A549 (cell line): ENCODE measurements at regions not wholly inside any gene's neighbourhood (a gene's known extent, or its start where the extent isn't known, plus 50 kb on each side); places are given as distances from the start of the nearest gene placed in this dataset.

Experiments
- ATAC-seq, 2 experiments: fragments of 200-7000 bp in 1 of 2; fragments of >200 bp in 1 of 2; cut with Nextera tagmentation in 1 of 2; cut with Tn5 transposase in 1 of 2; 3 replicates each; pipeline versions ENCODE4 v1.8.0 to v1.9.1; 2018 to 2020; ENCODE audit warnings: mild to moderate bottlenecking in 1 of 2, moderate library complexity in 1 of 2
- CTCF ChIA-PET: fragments of 300-600 bp; sonication (Branson Sonifier 250); formaldehyde crosslinking; extraction: SDS; loops from one replicate; lab custom pipeline; 2021; ENCODE audit warnings: antibody characterized with exemption, inconsistent platforms; lab: Yijun Ruan, JAX
- POLR2A ChIA-PET: fragments of 350-600 bp; formaldehyde crosslinking; extraction: SDS; loops from one replicate; lab custom pipeline; 2021; ENCODE audit warnings: antibody characterized with exemption, inconsistent platforms; lab: Yijun Ruan, JAX
- DNase-seq, 2 experiments: peaks; one replicate each; pipeline versions ENCODE4 v3.0.0 to v3.0.0-alpha.2; 2011 to 2016; ENCODE audit warnings: low read depth in 1 of 2, low spot score in 1 of 2
- FAIRE-seq: peaks from 2 replicates; lab custom pipeline; 2011; peaks lifted over from hg19 to GRCh38; lab: Jason Lieb, UNC
- H3K27ac ChIP-seq, 2 experiments: fragments of >200 bp; sonication (Bioruptor Twin); formaldehyde crosslinking; 3 replicates each; pipeline ENCODE4 v1.5.1; 2016 to 2017
- H3K4me1 ChIP-seq: fragments of >200 bp; sonication (Bioruptor Twin); formaldehyde crosslinking; 3 replicates; pipeline ENCODE4 v1.6.1; 2016
- H3K4me2 ChIP-seq: fragments of >200 bp; sonication (Bioruptor Twin); formaldehyde crosslinking; 3 replicates; pipeline ENCODE4 v1.6.1; 2016
- H3K4me3 ChIP-seq: fragments of >200 bp; sonication (Bioruptor Twin); formaldehyde crosslinking; 3 replicates; pipeline ENCODE4 v1.5.1; 2016
- H3K9me3 ChIP-seq: fragments of >200 bp; sonication (Bioruptor Twin); formaldehyde crosslinking; 3 replicates; pipeline ENCODE4 v1.6.1; 2016
- ATOH8 ChIP-seq: fragments of 250-450 bp; sonication (Bioruptor Pico); IDR thresholded peaks from 2 replicates; pipeline ENCODE4 v1.5.0; 2020; ENCODE audit warnings: low read depth, mild to moderate bottlenecking, moderate library complexity
- BCL3 ChIP-seq: fragments of >200 bp; sonication (Bioruptor Twin); formaldehyde crosslinking; IDR thresholded peaks from 3 replicates; pipeline ENCODE4 v1.6.1; 2016
- CBX8 ChIP-seq: fragments of 200-600 bp; sonication (generic); IDR thresholded peaks from 2 replicates; pipeline ENCODE4 v1.6.1; 2016
- ELK1 ChIP-seq: fragments of 150-350 bp; IDR thresholded peaks from 2 replicates; pipeline ENCODE4 v1.6.1; 2014; ENCODE audit warnings: low read depth, mild to moderate bottlenecking, low read length
- ESRRA ChIP-seq: fragments of 150-350 bp; IDR thresholded peaks from 2 replicates; pipeline ENCODE4 v1.6.1; 2014; ENCODE audit warnings: mild to moderate bottlenecking, low read length, borderline replicate concordance
- GATA3 ChIP-seq: IDR thresholded peaks from 2 replicates; pipeline ENCODE4 v1.6.1; 2012; ENCODE audit warnings: borderline replicate concordance
- HDAC2 ChIP-seq: fragments of 200-600 bp; sonication (generic); IDR thresholded peaks from 2 replicates; pipeline ENCODE4 v1.6.1; 2016
- HEYL ChIP-seq: fragments of 250-450 bp; sonication (Bioruptor Pico); IDR thresholded peaks from 2 replicates; pipeline ENCODE4 v1.8.0; 2021; ENCODE audit warnings: mild to moderate bottlenecking, moderate library complexity
- HOXA7 ChIP-seq: fragments of 250-450 bp; sonication (Bioruptor Pico); IDR thresholded peaks from 2 replicates; pipeline ENCODE4 v1.5.0; 2020; ENCODE audit warnings: mild to moderate bottlenecking, moderate library complexity
- KDM1A ChIP-seq: fragments of 200-600 bp; sonication (generic); IDR thresholded peaks from 2 replicates; pipeline ENCODE4 v1.6.1; 2016; ENCODE audit warnings: low read depth, mild to moderate bottlenecking
- MYC ChIP-seq: IDR thresholded peaks from 2 replicates; pipeline ENCODE4 v1.6.1; 2012; ENCODE audit warnings: mild to moderate bottlenecking, inconsistent platforms, low read length, improper control_type of control experiment, borderline replicate concordance
- NFE2L2 ChIP-seq: fragments of 150-350 bp; conservative IDR thresholded peaks from 2 replicates; pipeline ENCODE4 v1.6.1; 2014; ENCODE audit warnings: low read length
- PBX3 ChIP-seq: IDR thresholded peaks from 2 replicates; pipeline ENCODE4 v1.6.1; 2012
- PHF8 ChIP-seq: fragments of 200-600 bp; sonication (generic); IDR thresholded peaks from 2 replicates; pipeline ENCODE4 v1.6.1; 2016; ENCODE audit warnings: low read depth, mild to moderate bottlenecking, antibody characterized with exemption, moderate library complexity, borderline replicate concordance
- RAD21 ChIP-seq, 2 experiments: fragments of >200 bp in 1 of 2; sonication (Bioruptor Twin) in 1 of 2; formaldehyde crosslinking in 1 of 2; IDR thresholded peaks in 1 of 2; conservative IDR thresholded peaks in 1 of 2; 2 replicates in 1 of 2; 3 replicates in 1 of 2; pipeline ENCODE4 v1.6.1; 2012 to 2018; ENCODE audit warnings: inconsistent platforms in 1 of 2
- RCOR1 ChIP-seq: fragments of 150-350 bp; IDR thresholded peaks from 2 replicates; pipeline ENCODE4 v1.6.1; 2014; ENCODE audit warnings: antibody characterized with exemption, low read length, low read depth
- RFX5 ChIP-seq: fragments of 450-650 bp; IDR thresholded peaks from 2 replicates; pipeline ENCODE4 v1.7.1; 2014; ENCODE audit warnings: antibody characterized with exemption, mild to moderate bottlenecking, moderate library complexity
- USF2 ChIP-seq: fragments of 450-650 bp; IDR thresholded peaks from 2 replicates; pipeline ENCODE4 v1.6.1; 2014; ENCODE audit warnings: antibody characterized with exemption
- ZSCAN20 ChIP-seq: fragments of 250-450 bp; sonication (Bioruptor Pico); IDR thresholded peaks from 2 replicates; pipeline ENCODE4 v1.8.0; 2022; ENCODE audit warnings: mild to moderate bottlenecking, moderate library complexity
- WGBS: methylation state at CpG from one replicate; pipeline ENCODE4 v1.1.6; 2017; ENCODE audit errors: missing lambda C conversion rate; 5-methylcytosine and 5-hydroxymethylcytosine counted together
- TF ChIP-seq, protein P1 (sequence below): IDR thresholded peaks from 2 replicates; pipeline ENCODE4 v1.6.1; 2012; ENCODE audit warnings: low read depth, borderline replicate concordance

DNA sequence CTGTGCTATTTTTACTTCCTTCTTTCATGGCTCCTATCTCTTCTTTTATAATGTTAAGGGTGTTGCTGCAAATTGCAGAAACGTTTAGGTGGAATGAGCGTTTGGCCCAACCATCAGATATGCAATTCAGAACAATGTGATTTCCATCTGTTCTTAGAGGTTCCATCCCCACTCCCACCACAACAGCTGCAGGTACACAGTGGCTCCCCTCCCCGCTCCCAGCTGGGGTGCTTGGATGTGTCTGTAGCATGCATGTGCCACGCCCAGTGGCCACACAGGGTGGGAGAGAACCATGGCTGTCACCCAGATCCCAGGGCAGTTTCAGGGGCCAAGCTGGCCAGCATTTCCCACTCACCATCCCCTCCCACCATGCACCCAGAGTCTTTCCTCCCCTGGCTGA lies 62.2 kb downstream of the ACTL7B start:
- Histone ChIP-seq H3K27ac (no peak overlapping the region), H3K9me3 (no peaks in the 10 kb centered on the region)
- TF ChIP-seq USF2 (no peak), NFE2L2 (no peak), ESRRA (no peak), HEYL (CRISPR knock-in tag) (no peak), KDM1A (no peak), PHF8 (no peak)
- TF ChIP-seq, protein P1, sequence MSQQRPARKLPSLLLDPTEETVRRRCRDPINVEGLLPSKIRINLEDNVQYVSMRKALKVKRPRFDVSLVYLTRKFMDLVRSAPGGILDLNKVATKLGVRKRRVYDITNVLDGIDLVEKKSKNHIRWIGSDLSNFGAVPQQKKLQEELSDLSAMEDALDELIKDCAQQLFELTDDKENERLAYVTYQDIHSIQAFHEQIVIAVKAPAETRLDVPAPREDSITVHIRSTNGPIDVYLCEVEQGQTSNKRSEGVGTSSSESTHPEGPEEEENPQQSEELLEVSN: no peak
- TF ChIP-seq, all 56 proteins: peak for 0
- 55% methylated on average over 4 of the region's 4 CpGs for WGBS
- ChIA-PET CTCF (interaction anchor here (2.4 kb wide), 1 partner anchor 20 kb away, joined by 7 read pairs; no protein-coding TSS in a partner anchor), POLR2A (no interaction called here)
- ATAC-seq (no peak), DNase-seq (no peak), FAIRE-seq (no peak)
- Histone ChIP-seq H3K4me3 (no peak overlapping the region), H3K4me2 (no peak overlapping the region), H3K4me1 (no peaks in the 10 kb centered on the region)

GRCh38 chr9:108789742-108790141 lies 66.0 kb downstream of the ACTL7B start:
- Histone ChIP-seq H3K4me3 (no peak overlapping the region), H3K4me2 (no peak overlapping the region), H3K27ac (no peak overlapping the region), H3K4me1 (peaks cover 15% of the 10 kb centered on the region)
- WGBS: 44% methylated on average over 2 of the region's 2 CpGs
- POLR2A ChIA-PET: no interaction called here
- ATAC-seq (no peak), DNase-seq (no peak)
- no peak for TF ChIP-seq HDAC2
- TF ChIP-seq ZSCAN20 (CRISPR knock-in tag): no peak
- no peak for TF ChIP-seq RFX5
- no peak for TF ChIP-seq HOXA7 (CRISPR knock-in tag)
- no peak for TF ChIP-seq BCL3
- TF ChIP-seq RAD21 (conservative IDR thresholded peaks at IDR 0.05 in 1 of 2, IDR thresholded peaks at IDR 0.05 in 1 of 2): no peak
- no peak for TF ChIP-seq GATA3
- TF ChIP-seq, all 56 proteins: peak for 0
- CTCF ChIA-PET: interaction anchor here (0.5 kb wide), 1 partner anchor 1297 kb away, joined by 4 read pairs; no protein-coding TSS in a partner anchor
- H3K9me3 ChIP-seq: no peaks in the 10 kb centered on the region
- no peak for FAIRE-seq

DNA sequence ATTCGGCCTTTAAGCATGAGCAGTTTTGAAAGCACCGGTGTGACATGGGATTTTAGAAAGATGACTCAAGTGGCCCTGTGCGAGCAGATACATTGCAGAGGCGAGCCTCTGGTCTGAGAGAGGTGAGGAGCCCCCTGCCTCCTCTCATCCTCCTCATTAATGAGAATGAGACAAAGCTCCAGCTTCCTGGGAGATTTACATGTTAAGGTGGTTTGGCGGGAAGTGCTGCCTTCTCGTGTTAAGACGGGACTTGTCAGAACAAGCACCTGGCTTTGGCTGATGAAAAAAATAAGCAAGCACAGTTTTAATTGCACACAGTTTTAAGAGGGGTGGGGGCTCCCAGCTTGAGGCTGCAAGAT lies 68.1 kb downstream of the ACTL7B start:
- Histone ChIP-seq H3K4me3 (no peak overlapping the region), H3K9me3 (no peaks in the 10 kb centered on the region), H3K4me1 (peaks cover 15% of the 10 kb centered on the region), H3K4me2 (peak overlapping the region; percentile 56), H3K27ac (peak overlapping the region; percentile 10 to 67; a peak in 5 of 6 replicates)
- no peak for DNase-seq
- CTCF ChIA-PET: interaction anchor here (1.0 to 4.3 kb wide), 4 partner anchors 13 to 1362 kb away, joined by 3 to 21 read pairs (median 4); no protein-coding TSS in a partner anchor
- peak; percentile 24 to 39; a peak in 3 of 6 replicates for ATAC-seq
- TF ChIP-seq GATA3: no peak
- TF ChIP-seq ELK1: no peak
- TF ChIP-seq MYC: no peak
- TF ChIP-seq RCOR1: no peak
- no peak for TF ChIP-seq CBX8
- no peak for TF ChIP-seq PBX3
- TF ChIP-seq HOXA7 (CRISPR knock-in tag): no peak
- TF ChIP-seq ESRRA: no peak
- no peak for TF ChIP-seq ATOH8 (CRISPR knock-in tag)
- no peak for TF ChIP-seq NFE2L2
- POLR2A ChIA-PET: no interaction called here
- 76% methylated on average over 7 of the region's 7 CpGs for WGBS
- FAIRE-seq: no peak
